Neural cell (in vitro differentiated cells): ENCODE measurements at regions not wholly inside any gene's neighbourhood (a gene's known extent, or its start where the extent isn't known, plus 50 kb on each side); places are given as distances from the start of the nearest gene placed in this dataset.

Experiments used
- EP300 ChIP-seq: fragments of 450-650 bp; conservative IDR thresholded peaks from 2 replicates; pipeline ENCODE4 v1.6.1; 2014; ENCODE audit warnings: antibody characterized with exemption, mild to moderate bottlenecking, moderate library complexity; ENCODE audit not compliant: poor library complexity, severe bottlenecking
- EZH2 ChIP-seq: fragments of 200-600, 300-800 bp; shearing (Covaris generic), sonication (generic); IDR thresholded peaks from 2 replicates; pipeline ENCODE4 v1.6.1; 2014; ENCODE audit warnings: antibody characterized with exemption, low read length, borderline replicate concordance, mild to moderate bottlenecking; ENCODE audit not compliant: insufficient read depth, poor library complexity, severe bottlenecking
- POLR2AphosphoS5 ChIP-seq: IDR thresholded peaks from 2 replicates; pipeline ENCODE4 v1.6.1; 2012
- RAD21 ChIP-seq: fragments of 450-650 bp; conservative IDR thresholded peaks from 2 replicates; pipeline ENCODE4 v1.6.1; 2014; ENCODE audit warnings: antibody characterized with exemption, mild to moderate bottlenecking, moderate library complexity
- SMC3 ChIP-seq: fragments of 450-650 bp; conservative IDR thresholded peaks from 2 replicates; pipeline ENCODE4 v1.6.1; 2014; ENCODE audit warnings: antibody characterized with exemption, mild to moderate bottlenecking, moderate library complexity; ENCODE audit not compliant: poor library complexity
- TF ChIP-seq, protein P1 (sequence below): fragments of 450-650 bp; IDR thresholded peaks from 2 replicates; pipeline ENCODE4 v1.5.1; 2014; ENCODE audit warnings: antibody characterized with exemption, mild to moderate bottlenecking, moderate library complexity; ENCODE audit not compliant: poor library complexity, severe bottlenecking
- TF ChIP-seq, protein P2 (sequence below): IDR thresholded peaks from 2 replicates; pipeline ENCODE4 v1.6.1; 2012; ENCODE audit warnings: borderline replicate concordance

- no peak for TF ChIP-seq SMC3
- TF ChIP-seq, protein P1, sequence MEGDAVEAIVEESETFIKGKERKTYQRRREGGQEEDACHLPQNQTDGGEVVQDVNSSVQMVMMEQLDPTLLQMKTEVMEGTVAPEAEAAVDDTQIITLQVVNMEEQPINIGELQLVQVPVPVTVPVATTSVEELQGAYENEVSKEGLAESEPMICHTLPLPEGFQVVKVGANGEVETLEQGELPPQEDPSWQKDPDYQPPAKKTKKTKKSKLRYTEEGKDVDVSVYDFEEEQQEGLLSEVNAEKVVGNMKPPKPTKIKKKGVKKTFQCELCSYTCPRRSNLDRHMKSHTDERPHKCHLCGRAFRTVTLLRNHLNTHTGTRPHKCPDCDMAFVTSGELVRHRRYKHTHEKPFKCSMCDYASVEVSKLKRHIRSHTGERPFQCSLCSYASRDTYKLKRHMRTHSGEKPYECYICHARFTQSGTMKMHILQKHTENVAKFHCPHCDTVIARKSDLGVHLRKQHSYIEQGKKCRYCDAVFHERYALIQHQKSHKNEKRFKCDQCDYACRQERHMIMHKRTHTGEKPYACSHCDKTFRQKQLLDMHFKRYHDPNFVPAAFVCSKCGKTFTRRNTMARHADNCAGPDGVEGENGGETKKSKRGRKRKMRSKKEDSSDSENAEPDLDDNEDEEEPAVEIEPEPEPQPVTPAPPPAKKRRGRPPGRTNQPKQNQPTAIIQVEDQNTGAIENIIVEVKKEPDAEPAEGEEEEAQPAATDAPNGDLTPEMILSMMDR, result no peak
- no peak for TF ChIP-seq EZH2
- TF ChIP-seq POLR2AphosphoS5, result no peak
- no peak for TF ChIP-seq RAD21
- TF ChIP-seq, protein P2, sequence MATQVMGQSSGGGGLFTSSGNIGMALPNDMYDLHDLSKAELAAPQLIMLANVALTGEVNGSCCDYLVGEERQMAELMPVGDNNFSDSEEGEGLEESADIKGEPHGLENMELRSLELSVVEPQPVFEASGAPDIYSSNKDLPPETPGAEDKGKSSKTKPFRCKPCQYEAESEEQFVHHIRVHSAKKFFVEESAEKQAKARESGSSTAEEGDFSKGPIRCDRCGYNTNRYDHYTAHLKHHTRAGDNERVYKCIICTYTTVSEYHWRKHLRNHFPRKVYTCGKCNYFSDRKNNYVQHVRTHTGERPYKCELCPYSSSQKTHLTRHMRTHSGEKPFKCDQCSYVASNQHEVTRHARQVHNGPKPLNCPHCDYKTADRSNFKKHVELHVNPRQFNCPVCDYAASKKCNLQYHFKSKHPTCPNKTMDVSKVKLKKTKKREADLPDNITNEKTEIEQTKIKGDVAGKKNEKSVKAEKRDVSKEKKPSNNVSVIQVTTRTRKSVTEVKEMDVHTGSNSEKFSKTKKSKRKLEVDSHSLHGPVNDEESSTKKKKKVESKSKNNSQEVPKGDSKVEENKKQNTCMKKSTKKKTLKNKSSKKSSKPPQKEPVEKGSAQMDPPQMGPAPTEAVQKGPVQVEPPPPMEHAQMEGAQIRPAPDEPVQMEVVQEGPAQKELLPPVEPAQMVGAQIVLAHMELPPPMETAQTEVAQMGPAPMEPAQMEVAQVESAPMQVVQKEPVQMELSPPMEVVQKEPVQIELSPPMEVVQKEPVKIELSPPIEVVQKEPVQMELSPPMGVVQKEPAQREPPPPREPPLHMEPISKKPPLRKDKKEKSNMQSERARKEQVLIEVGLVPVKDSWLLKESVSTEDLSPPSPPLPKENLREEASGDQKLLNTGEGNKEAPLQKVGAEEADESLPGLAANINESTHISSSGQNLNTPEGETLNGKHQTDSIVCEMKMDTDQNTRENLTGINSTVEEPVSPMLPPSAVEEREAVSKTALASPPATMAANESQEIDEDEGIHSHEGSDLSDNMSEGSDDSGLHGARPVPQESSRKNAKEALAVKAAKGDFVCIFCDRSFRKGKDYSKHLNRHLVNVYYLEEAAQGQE, result no peak
- no peak for TF ChIP-seq EP300
Observed at GRCh38 chr10:117925369-117925768, 121.4 kb downstream of the RAB11FIP2 start.
